CD4-positive, CD25-positive, alpha-beta regulatory T cell (primary cell): ENCODE measurements at regions not wholly inside any gene's neighbourhood (a gene's known extent, or its start where the extent isn't known, plus 50 kb on each side); places are given as distances from the start of the nearest gene placed in this dataset.

Source experiments
- ATAC-seq, 2 donors: fragments of 150-1000 bp; cut with Tn5 transposase; one replicate each; pipeline ENCODE4 v1.10.0; 2021; ENCODE audit warnings: low read depth in 2 of 2, moderate number of reproducible peaks in 2 of 2, moderate library complexity in 1 of 2
- DNase-seq, 3 donors: peaks; one replicate each; pipeline versions ENCODE4 v3.0.0 to v3.0.0-alpha.2; 2012 to 2022; ENCODE audit warnings: mixed read lengths in 1 of 3
- H3K27ac ChIP-seq: one replicate; pipeline ENCODE4 v1.7.0; 2013; ENCODE audit warnings: mild to moderate bottlenecking, low read length; ENCODE audit not compliant: insufficient read depth, poor library complexity, severe bottlenecking
- H3K27me3 ChIP-seq: one replicate; pipeline ENCODE4 v1.7.0; 2013; ENCODE audit warnings: low read length; ENCODE audit not compliant: control insufficient read depth, insufficient read depth
- H3K36me3 ChIP-seq: one replicate; pipeline ENCODE4 v1.7.0; 2013; ENCODE audit warnings: mild to moderate bottlenecking, low read length, moderate library complexity; ENCODE audit not compliant: control insufficient read depth, insufficient read depth
- H3K4me1 ChIP-seq: 2 replicates; pipeline ENCODE4 v1.7.0; 2013; ENCODE audit warnings: mild to moderate bottlenecking, low read length; ENCODE audit not compliant: insufficient read depth, control insufficient read depth, poor library complexity, severe bottlenecking
- H3K4me3 ChIP-seq: one replicate; pipeline ENCODE4 v1.7.0; 2013; ENCODE audit warnings: low read depth, mild to moderate bottlenecking, low read length, moderate library complexity
- H3K9me3 ChIP-seq, 2 experiments: 1 replicate in 1 of 2; 2 replicates in 1 of 2; pipeline ENCODE4 v1.7.0; 2013; ENCODE audit warnings: low read length in 2 of 2, mild to moderate bottlenecking in 1 of 2, moderate library complexity in 1 of 2; ENCODE audit not compliant: control insufficient read depth in 2 of 2
- H3K27ac Mint-ChIP-seq, 3 donors: one replicate each; pipeline ENCODE4 v1.8.0; 2020 to 2022; ENCODE audit warnings: mild to moderate bottlenecking in 3 of 3, mixed read lengths in 3 of 3, moderate library complexity in 2 of 3
- H3K27me3 Mint-ChIP-seq: one replicate; pipeline ENCODE4 v1.8.0; 2022; ENCODE audit warnings: mild to moderate bottlenecking, mixed read lengths
- H3K36me3 Mint-ChIP-seq: one replicate; pipeline ENCODE4 v1.8.0; 2020; ENCODE audit warnings: mixed read lengths
- H3K4me1 Mint-ChIP-seq, 4 donors: one replicate each; pipeline ENCODE4 v1.8.0; 2020 to 2022; ENCODE audit warnings: mixed read lengths in 4 of 4, mild to moderate bottlenecking in 1 of 4
- H3K4me3 Mint-ChIP-seq, 4 donors: one replicate each; pipeline ENCODE4 v1.8.0; 2020 to 2022; ENCODE audit warnings: mild to moderate bottlenecking in 4 of 4, mixed read lengths in 4 of 4, moderate library complexity in 3 of 4
- H3K9me3 Mint-ChIP-seq, 7 donors: one replicate each; pipeline ENCODE4 v1.8.0; 2020 to 2022; ENCODE audit warnings: mixed read lengths in 7 of 7, mild to moderate bottlenecking in 3 of 7, moderate library complexity in 2 of 7

DNA sequence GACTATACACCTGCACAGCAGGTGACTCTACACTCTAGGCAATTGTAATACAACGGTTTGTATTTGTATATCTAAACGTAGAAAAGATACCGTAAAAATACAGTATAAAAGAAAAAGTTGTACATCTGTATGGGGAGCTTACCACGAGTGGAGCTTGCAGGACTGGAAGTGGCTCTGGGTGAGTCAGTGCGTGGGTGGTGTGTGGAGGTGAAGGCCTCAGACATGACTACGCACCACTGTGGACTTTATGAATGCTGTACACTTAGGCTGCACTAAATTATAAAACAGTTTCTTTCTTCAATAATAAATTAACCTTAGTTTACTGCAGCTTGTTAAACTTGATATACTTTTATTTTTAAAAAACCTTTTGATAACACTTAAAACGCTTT lies 85.0 kb upstream of the FAT1 start:
- H3K9me3 ChIP-seq = no peaks in the 10 kb centered on the region
- H3K9me3 Mint-ChIP-seq = peaks cover 0 to 5% (median 0%) of the 10 kb centered on the region in 7 donors
- H3K36me3 Mint-ChIP-seq = no peaks in the 10 kb centered on the region
- no peak overlapping the region for H3K4me3 ChIP-seq
- H3K4me1 Mint-ChIP-seq = no peaks in the 10 kb centered on the region
- no peaks in the 10 kb centered on the region for H3K27me3 ChIP-seq
- H3K27ac Mint-ChIP-seq = no peak overlapping the region
- no peaks in the 10 kb centered on the region for H3K36me3 ChIP-seq
- ATAC-seq (no peak), DNase-seq (no peak)
- H3K27me3 Mint-ChIP-seq = no peaks in the 10 kb centered on the region
- no peak overlapping the region for H3K4me3 Mint-ChIP-seq
- H3K27ac ChIP-seq = no peak overlapping the region
- no peaks in the 10 kb centered on the region for H3K4me1 ChIP-seq

DNA sequence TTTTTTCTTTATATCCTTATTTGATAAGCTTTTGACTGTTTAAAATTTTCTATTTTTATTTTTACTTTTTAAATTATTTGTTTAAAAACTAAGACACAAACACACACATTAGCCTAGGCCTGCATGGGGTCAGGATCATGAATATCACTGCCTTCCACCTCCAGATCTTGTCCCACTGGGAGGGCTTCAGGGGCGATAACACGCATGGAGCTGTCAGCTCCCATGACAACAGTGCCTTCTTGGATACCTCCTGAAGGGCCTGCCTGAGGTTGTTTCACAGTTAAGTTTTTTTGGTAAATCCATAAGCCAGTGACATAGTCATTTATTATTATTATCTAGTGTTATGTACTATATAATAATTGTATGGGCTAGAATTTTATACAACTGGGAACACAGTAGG lies 85.4 kb upstream of the FAT1 start:
- Mint-ChIP-seq H3K27ac (no peak overlapping the region), H3K36me3 (no peaks in the 10 kb centered on the region), H3K4me1 (no peaks in the 10 kb centered on the region), H3K27me3 (no peaks in the 10 kb centered on the region), H3K9me3 (peaks cover 0 to 5% (median 0%) of the 10 kb centered on the region in 7 donors), H3K4me3 (no peak overlapping the region)
- ATAC-seq (no peak), DNase-seq (no peak)
- Histone ChIP-seq H3K27me3 (no peaks in the 10 kb centered on the region), H3K9me3 (no peaks in the 10 kb centered on the region), H3K36me3 (no peaks in the 10 kb centered on the region), H3K4me1 (no peaks in the 10 kb centered on the region), H3K4me3 (no peak overlapping the region), H3K27ac (no peak overlapping the region)

DNA sequence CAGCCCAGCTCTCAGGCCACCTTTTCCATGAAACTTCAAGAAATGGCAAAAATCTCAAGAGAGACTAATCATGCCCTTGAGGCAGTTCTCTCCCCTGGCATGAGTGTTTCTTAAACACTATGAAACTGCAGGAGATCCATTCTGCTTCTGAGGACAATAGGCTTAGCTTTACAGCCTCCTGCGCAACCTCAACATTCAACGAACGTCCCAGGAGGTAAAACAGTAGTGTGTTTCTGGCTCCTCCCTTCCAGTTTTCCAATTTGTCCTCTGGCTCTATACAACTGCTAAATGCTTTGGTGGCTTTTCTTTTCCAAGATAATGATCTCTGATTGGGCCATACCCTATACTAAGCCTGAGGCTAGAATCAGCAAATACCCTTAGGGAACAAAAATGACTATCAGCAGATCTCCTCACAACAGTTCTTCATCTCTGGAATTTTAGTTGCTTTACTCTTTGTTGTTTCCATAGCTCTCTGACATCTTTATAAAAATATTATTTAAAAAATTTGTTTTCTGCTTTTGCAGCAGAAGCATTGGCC lies 87.0 kb upstream of the FAT1 start:
- Histone ChIP-seq H3K4me3 (no peak overlapping the region), H3K9me3 (no peaks in the 10 kb centered on the region), H3K27ac (no peak overlapping the region), H3K36me3 (no peaks in the 10 kb centered on the region), H3K27me3 (no peaks in the 10 kb centered on the region), H3K4me1 (no peaks in the 10 kb centered on the region)
- Mint-ChIP-seq H3K9me3 (peaks cover 0 to 6% (median 0%) of the 10 kb centered on the region in 7 donors), H3K36me3 (no peaks in the 10 kb centered on the region), H3K4me3 (no peak overlapping the region), H3K27me3 (no peaks in the 10 kb centered on the region), H3K4me1 (no peaks in the 10 kb centered on the region), H3K27ac (no peak overlapping the region)
- no peak for ATAC-seq
- DNase-seq = no peak

DNA sequence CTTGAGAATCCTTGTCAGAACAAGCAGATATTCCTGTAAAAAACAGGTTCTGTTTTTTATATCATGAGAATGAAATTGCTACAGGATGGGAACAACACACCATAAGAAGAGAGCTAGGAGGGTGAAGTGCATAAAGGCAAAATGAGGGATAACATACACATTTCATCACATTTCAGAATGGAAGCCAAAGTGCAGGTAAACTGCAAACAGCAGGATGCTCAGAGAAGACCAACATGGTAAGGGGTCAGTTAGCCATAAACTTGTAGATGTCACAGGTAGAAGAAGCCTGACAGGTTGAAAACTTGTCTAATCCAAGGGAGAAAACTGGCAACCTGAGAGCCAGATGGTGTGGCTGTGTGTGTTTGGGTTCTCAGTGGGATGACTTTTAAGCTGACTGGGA lies 88.9 kb upstream of the FAT1 start:
- H3K4me1 Mint-ChIP-seq = no peaks in the 10 kb centered on the region
- H3K27me3 Mint-ChIP-seq = no peaks in the 10 kb centered on the region
- Histone ChIP-seq H3K9me3 (no peaks in the 10 kb centered on the region), H3K4me3 (no peak overlapping the region), H3K4me1 (no peaks in the 10 kb centered on the region), H3K27me3 (no peaks in the 10 kb centered on the region), H3K27ac (no peak overlapping the region), H3K36me3 (no peaks in the 10 kb centered on the region)
- H3K4me3 Mint-ChIP-seq = no peak overlapping the region
- no peak for ATAC-seq
- H3K36me3 Mint-ChIP-seq = no peaks in the 10 kb centered on the region
- no peak overlapping the region for H3K27ac Mint-ChIP-seq
- peaks cover 0 to 6% (median 0%) of the 10 kb centered on the region in 7 donors for H3K9me3 Mint-ChIP-seq
- DNase-seq = no peak

DNA sequence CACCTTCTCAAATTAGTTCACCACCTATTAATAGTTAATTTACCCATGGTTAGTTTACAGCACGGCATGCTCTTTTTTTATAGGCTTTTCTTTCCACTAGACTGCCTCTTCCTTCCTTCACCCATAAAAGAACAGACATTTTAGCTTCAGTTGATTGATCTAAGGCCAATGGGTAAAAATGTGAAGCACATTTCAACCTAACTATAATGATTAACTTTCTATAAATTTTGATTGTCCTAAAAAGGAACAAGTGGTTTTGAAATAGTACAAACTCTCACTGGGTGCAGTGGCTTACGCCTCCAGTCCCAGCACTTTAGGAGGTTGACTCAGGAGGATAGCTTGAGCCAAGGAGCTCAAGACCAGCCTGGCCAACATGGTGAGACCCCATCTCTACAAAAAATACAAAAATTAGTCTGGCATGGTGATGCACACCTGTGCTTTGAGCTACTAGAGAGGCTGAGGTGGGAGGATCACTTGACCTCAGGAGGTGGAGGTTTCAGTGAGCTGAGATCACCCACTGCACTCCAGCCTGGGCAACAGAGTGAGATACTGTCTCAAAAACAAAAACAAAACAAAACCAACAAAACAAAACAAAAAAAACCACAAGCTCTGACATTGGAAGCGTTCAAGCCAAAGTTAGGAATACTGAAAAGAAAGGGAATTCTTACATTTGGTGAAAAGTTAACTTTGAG lies 89.9 kb upstream of the FAT1 start:
- no peaks in the 10 kb centered on the region for H3K27me3 Mint-ChIP-seq
- no peaks in the 10 kb centered on the region for H3K36me3 Mint-ChIP-seq
- Histone ChIP-seq H3K27me3 (no peaks in the 10 kb centered on the region), H3K27ac (no peak overlapping the region), H3K4me1 (no peaks in the 10 kb centered on the region), H3K4me3 (no peak overlapping the region), H3K9me3 (no peaks in the 10 kb centered on the region), H3K36me3 (no peaks in the 10 kb centered on the region)
- peaks cover 0 to 7% (median 0%) of the 10 kb centered on the region in 7 donors for H3K9me3 Mint-ChIP-seq
- H3K4me1 Mint-ChIP-seq = peaks cover 0 to 2% (median 0%) of the 10 kb centered on the region in 4 donors
- H3K27ac Mint-ChIP-seq = no peak overlapping the region
- ATAC-seq (no peak), DNase-seq (no peak)
- H3K4me3 Mint-ChIP-seq = no peak overlapping the region

DNA sequence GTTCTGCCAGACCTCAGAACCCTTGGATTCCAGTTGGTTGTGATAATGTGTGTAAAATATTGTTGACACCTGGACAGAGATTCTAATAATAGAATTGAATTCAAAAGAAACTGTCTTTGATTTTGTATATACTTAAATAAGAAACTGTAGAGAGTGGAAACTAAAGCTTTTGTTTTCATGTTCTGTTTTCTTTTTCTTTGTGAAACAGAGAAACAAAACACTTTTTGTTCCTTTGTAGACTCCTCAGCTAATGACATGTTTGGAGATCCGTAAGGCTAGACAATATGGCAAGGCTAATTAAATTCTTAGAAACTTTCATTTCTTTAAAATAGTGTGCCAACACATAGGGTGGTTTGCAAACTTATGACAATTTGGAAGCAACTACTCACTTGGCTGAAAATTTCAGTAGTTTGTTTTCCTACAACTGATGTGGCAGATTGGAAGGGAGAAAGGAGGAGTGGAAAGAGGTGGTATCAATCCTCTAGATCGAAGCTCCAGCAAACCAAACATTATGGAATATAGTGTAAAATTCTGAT lies 90.9 kb upstream of the FAT1 start:
- Mint-ChIP-seq H3K9me3 (peaks cover 0 to 7% (median 0%) of the 10 kb centered on the region in 7 donors), H3K36me3 (no peaks in the 10 kb centered on the region), H3K27ac (no peak overlapping the region), H3K4me1 (peaks cover 0 to 2% (median 0%) of the 10 kb centered on the region in 4 donors), H3K27me3 (no peaks in the 10 kb centered on the region), H3K4me3 (no peak overlapping the region)
- DNase-seq = no peak
- Histone ChIP-seq H3K4me3 (no peak overlapping the region), H3K27ac (no peak overlapping the region), H3K27me3 (no peaks in the 10 kb centered on the region), H3K36me3 (no peaks in the 10 kb centered on the region), H3K4me1 (no peaks in the 10 kb centered on the region), H3K9me3 (no peaks in the 10 kb centered on the region)
- no peak for ATAC-seq

DNA sequence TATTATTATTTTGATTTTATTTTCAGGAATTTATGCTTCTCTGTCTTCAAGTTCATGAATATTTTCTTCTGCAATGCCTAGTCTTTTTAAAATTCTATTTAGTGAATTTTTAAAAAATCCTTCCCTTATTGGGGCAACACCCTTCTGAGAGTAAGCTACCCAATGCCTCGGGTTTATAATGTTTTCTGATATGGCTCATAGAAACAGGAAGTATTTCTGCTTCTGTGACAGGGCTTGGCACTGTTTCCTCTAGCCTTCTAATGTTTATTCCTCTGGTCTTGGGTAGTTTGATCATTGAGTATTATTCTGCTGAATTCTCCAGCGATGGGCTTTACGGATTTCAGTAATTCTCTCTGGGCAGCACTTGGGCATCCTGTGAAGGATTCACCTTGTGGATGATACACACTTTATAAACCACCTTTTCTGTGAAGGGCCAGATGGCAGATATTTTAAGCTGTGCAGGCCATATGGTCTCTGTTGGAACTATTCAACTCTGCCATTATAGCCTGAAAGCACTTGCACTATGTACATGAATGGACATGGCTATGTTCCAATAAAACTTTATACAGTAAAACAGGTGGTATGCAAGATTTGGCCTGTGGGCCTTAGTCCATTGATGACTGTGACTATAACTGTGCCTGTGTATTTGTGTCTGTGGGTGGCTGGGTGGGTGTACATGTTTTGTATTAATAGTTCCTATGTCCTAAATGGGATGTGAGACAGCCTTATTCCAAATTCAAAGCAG lies 95.9 kb upstream of the FAT1 start:
- Mint-ChIP-seq H3K27me3 (no peaks in the 10 kb centered on the region), H3K9me3 (peaks cover 0 to 7% (median 2%) of the 10 kb centered on the region in 7 donors), H3K4me1 (peaks cover 0 to 2% (median 0%) of the 10 kb centered on the region in 4 donors), H3K36me3 (no peaks in the 10 kb centered on the region), H3K27ac (no peak overlapping the region), H3K4me3 (no peak overlapping the region)
- ATAC-seq (no peak), DNase-seq (no peak)
- H3K36me3 ChIP-seq = no peaks in the 10 kb centered on the region
- H3K27me3 ChIP-seq = no peaks in the 10 kb centered on the region
- no peak overlapping the region for H3K27ac ChIP-seq
- H3K4me1 ChIP-seq = no peaks in the 10 kb centered on the region
- no peak overlapping the region for H3K4me3 ChIP-seq
- no peaks in the 10 kb centered on the region for H3K9me3 ChIP-seq
